ENCODE measurements at regions not wholly inside any gene's neighbourhood (a gene's known extent, or its start where the extent isn't known, plus 50 kb on each side); places are given as distances from the start of the nearest gene placed in this dataset.

DNA sequence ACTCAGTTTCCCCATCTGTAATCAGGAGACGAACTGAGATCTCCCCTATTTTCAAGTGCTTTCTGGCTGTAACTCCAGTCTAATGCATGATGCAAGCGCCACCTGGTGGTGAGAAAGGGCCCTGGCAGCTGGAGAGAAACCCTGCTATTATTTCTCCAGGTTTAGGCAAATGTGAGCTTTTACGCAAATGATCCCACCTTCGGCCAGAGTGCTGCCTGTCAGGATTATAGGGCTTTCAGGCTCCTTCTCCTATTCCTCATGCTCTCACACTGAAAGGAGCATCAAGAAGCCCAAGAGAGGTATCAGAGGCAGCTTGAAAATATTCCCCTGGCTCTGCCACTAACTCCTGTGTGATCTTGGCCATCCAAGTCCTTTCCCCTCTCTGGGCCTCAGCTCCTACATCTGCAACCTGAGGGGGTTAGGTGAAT is 93.9 kb upstream of the RASGRF1 start (continued):
- TF ChIP-seq, protein P1, sequence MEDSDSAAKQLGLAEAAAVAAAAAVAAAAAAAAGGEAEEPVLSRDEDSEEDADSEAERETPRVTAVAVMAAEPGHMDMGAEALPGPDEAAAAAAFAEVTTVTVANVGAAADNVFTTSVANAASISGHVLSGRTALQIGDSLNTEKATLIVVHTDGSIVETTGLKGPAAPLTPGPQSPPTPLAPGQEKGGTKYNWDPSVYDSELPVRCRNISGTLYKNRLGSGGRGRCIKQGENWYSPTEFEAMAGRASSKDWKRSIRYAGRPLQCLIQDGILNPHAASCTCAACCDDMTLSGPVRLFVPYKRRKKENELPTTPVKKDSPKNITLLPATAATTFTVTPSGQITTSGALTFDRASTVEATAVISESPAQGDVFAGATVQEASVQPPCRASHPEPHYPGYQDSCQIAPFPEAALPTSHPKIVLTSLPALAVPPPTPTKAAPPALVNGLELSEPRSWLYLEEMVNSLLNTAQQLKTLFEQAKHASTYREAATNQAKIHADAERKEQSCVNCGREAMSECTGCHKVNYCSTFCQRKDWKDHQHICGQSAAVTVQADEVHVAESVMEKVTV (CRISPR knock-in tag; IDR thresholded peaks at IDR 0.05): peak; percentile 80
- TF ChIP-seq RCOR1 (IDR thresholded peaks at IDR 0.05; ENCODE audit: borderline replicate concordance in 1 of 2, low read depth in 2 of 2, low read length in 2 of 2): 0 out of 4 replicates have a peak, but pooled peaks of 1 of the 2 experiments have one; percentile 26
- TF ChIP-seq, protein P2, sequence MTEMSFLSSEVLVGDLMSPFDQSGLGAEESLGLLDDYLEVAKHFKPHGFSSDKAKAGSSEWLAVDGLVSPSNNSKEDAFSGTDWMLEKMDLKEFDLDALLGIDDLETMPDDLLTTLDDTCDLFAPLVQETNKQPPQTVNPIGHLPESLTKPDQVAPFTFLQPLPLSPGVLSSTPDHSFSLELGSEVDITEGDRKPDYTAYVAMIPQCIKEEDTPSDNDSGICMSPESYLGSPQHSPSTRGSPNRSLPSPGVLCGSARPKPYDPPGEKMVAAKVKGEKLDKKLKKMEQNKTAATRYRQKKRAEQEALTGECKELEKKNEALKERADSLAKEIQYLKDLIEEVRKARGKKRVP (CRISPR knock-in tag; IDR thresholded peaks at IDR 0.05): no peak
- TF ChIP-seq, protein P3, sequence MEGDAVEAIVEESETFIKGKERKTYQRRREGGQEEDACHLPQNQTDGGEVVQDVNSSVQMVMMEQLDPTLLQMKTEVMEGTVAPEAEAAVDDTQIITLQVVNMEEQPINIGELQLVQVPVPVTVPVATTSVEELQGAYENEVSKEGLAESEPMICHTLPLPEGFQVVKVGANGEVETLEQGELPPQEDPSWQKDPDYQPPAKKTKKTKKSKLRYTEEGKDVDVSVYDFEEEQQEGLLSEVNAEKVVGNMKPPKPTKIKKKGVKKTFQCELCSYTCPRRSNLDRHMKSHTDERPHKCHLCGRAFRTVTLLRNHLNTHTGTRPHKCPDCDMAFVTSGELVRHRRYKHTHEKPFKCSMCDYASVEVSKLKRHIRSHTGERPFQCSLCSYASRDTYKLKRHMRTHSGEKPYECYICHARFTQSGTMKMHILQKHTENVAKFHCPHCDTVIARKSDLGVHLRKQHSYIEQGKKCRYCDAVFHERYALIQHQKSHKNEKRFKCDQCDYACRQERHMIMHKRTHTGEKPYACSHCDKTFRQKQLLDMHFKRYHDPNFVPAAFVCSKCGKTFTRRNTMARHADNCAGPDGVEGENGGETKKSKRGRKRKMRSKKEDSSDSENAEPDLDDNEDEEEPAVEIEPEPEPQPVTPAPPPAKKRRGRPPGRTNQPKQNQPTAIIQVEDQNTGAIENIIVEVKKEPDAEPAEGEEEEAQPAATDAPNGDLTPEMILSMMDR (IDR thresholded peaks at IDR 0.05 in 2 of 3, conservative IDR thresholded peaks at IDR 0.05 in 1 of 3; ENCODE audit: insufficient read depth in 2 of 3, low read depth in 1 of 3, low read length in 3 of 3): peak; percentile 85 to 93 (median 92)
- TF ChIP-seq ZNF589 (CRISPR knock-in tag; IDR thresholded peaks at IDR 0.05; ENCODE audit: low read depth): no peak
- TF ChIP-seq ARID2 (IDR thresholded peaks at IDR 0.05): peak; percentile 73; the same call in 1 of the 2 replicates
